Right lobe of liver (tissue), 4 donors: ENCODE measurements at regions not wholly inside any gene's neighbourhood (a gene's known extent, or its start where the extent isn't known, plus 50 kb on each side); places are given as distances from the start of the nearest gene placed in this dataset.

Source experiments
- CTCF ChIP-seq, 4 donors: fragments of 200-600 bp in 3 of 4; fragments of 450-650 bp in 1 of 4; IDR thresholded peaks; one replicate each; pipeline versions ENCODE4 v1.5.1 to v1.8.0; 2016 to 2022; ENCODE audit warnings: antibody characterized with exemption in 4 of 4, mild to moderate bottlenecking in 2 of 4
- POLR2A ChIP-seq: fragments of 450-650 bp; IDR thresholded peaks from one replicate; pipeline ENCODE4 v1.6.1; 2017; ENCODE audit warnings: antibody characterized with exemption, mild to moderate bottlenecking
- donor health status: DM: no; HTN: no; CAD: no.
- donor health status: DM: no; HTN: no; CAD: no.
- donor health status: DM: no; HTN: yes; CAD: no.

GRCh38 chr20:39756828-39757227 is 794.7 kb downstream of the DHX35 start:
- TF ChIP-seq CTCF (IDR thresholded peaks at IDR 0.05) = no peak
- TF ChIP-seq POLR2A = no peak
